Lung microvascular endothelial cell (primary cell): ENCODE measurements at regions not wholly inside any gene's neighbourhood (a gene's known extent, or its start where the extent isn't known, plus 50 kb on each side); places are given as distances from the start of the nearest gene placed in this dataset.

Source experiments
- DNase-seq, 2 donors: peaks; one replicate each; pipeline versions ENCODE4 v3.0.0 to v3.0.0-alpha.2; 2010; ENCODE audit warnings: low read depth in 2 of 2

DNA sequence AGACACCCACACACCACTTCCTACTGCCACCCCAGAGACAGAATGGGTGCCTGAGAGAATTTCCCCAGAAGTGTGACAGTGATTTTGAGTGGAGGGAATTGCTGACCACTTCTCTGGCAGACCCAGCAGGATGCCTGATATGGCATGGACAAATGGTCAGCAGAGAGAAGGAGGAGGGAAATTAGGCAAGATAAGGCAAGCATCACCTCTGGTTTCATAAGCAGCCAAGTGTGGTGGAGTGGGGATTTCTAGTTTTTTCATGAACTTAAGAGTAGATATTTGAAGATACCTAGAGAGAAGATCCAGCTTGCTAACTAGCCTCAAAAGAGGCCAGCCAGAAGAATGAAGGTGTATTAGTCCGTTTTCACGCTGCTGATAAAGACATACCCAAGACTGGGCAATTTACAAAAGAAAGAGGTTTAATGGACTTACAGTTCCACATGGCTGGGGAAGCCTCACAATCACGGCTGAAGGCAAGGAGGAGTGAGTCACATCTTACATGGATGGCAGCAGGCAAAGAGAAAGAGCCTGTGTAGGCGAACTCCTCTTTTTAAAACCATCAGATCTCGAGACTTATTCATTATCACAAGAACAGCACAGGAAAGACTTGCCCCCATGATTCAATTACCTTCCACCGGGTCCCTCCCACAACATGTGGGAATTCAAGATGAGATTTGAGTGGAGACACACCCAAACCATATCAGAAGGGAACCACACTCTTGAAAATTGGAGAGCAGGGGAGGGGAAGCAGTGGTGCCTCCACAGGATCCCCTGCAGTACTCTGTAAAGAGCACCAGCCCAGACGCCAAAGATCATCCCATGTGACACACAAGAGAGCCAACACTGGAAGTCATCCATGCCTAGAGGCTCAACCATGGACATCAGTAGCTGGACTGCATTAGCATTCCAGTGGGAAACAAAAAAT lies 64.2 kb downstream of the RBM43 start:
- no peak for DNase-seq

DNA sequence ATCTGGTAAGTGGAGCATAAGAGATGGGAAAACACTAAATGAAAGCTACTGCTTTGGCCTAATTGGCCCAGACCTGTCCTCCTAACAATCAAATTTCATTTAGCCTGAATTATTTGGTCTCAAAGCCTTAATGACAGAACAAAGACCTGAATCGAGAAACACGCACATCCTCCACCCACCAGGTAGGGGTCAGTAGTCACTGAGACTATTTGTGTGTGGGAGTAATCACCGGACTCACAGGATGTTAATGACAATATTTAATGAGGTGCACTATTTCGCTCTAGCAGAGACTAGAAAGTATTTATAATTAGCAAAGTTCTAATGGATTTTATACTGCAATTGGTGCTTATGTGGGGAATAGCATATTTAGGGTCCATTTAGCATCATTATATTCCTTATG lies 68.1 kb downstream of the RBM43 start:
- no peak for DNase-seq

DNA sequence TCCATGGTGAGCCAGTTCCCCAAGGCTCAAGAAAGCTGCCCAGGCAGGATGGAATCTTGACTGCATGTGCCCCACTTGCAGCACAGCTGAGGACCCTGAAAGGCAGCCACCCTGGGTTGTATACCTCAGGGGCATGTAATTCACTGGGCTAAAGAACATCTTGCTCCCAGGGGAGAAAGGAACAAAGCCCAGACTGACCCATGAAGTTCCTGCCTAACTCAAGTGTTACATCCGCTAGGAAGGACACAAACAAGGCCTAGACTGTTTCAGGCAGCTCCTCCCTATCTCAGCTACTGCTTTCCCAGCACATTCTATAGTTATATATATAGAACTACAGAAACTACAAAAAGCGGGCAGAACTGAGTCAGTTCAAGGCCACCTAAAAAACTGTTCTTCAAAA lies 69.0 kb downstream of the RBM43 start:
- DNase-seq: no peak

DNA sequence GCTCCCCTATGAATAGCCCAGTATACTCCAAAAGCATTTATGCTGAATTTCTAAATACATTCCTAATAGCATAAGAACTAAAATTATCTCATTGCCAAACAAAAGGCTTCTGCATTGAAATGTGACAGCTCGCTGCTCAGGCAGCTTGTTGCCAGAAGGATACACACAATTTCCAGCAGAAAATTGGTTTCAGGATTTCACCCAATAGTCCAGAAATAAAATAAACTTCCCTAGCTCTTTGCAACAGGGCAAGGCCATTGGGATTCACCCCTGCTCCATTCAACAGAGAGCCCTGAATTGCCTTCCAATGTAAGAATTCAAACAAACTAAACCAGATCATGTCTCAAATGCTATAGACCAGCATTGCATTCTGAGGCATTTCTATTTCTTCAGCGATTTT lies 70.7 kb downstream of the RBM43 start:
- no peak for DNase-seq

DNA sequence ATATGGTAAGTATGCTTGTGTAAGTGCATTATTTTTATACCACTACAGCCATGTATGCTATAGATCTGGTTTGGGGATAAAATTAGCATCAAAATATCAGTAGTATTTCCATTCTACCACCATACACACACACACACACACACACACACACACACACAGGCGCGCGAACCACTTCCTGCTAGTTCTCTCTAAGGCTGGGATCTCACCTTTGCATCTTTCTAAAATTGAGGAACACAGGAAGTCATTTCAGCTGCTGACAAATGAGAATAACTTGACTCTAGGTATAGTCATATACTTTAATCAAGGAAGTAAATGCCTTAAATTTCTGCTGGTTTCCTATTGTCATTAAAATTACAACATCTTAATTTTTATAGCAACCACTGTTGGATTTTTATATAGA lies 72.5 kb downstream of the RBM43 start:
- DNase-seq: no peak

DNA sequence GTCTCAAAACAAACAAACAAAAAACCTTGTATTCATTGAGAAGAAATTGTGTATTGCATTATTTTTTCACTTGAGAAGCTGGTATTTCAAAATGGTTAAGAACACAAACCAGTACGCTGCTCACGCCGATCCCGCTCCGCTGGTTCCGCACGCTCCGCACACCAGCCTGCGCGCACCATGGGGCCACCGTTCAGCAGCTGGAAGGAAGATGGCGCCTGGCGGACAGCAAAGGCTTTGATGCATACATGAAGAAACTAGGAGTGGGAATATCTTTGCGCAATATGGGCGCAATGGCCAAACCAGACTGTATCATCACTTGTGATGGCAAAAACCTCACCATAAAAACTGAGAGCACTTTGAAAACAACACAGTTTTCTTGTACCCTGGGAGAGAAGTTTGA lies 75.7 kb downstream of the RBM43 start:
- DNase-seq: no peak

DNA sequence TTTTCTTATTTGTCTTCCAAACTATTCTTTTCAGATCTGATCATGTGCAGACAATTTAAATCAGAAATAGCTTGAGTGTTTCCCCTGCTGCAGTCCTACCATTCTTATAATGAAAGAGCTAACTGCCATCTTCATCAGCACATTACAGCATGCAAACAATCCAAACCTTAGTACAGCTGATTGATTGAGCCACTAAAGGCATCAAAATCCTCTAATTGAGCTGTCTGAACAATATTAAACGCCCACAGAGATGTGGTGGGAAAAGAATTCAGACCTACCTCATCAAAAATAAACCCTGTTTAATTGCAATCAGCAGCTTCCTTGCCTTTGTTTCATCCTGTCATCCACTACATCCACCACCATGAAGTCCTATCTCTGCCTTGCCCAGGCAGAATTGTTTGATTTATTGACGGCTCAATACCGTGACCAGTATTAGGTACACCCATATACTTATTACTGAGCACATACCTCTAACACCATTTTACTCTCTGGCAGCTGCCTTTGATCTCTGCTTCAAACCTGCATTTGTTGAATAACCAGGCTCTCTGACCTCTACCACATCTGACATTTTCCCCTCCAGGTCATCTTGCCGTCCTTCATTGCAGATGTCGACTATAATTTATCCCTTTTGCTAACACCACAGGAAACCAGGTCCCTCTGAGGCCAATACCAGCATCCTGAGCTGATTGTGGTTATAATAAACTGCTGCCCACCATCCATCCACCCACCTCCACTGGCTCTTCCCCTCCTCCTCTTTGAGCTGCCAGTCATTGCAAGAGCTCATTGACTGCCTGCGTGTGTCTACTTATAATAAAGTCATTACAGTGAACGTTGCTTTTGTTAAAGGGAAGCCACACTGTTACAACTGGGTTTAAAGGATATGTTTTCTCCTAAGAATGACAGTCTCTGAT lies 78.5 kb downstream of the RBM43 start:
- no peak for DNase-seq

DNA sequence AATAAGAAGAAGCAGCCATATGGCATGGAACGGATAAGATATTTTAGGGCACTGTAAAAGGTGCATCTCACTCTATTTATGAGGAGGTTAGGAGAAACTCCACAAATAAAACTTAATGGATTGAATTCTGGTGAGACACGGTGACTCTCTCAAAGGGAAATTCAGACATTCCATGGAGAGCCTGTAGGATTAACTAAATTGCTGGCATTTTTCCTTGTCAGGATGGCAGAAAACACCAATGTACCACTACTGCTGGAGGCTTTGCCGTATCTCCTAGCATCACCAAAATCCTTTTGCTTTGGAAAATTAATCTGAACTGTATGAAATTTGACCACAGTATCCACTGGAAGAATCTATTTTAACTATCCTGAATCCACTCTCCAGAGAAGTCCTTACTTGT lies 79.3 kb downstream of the RBM43 start:
- DNase-seq: no peak

DNA sequence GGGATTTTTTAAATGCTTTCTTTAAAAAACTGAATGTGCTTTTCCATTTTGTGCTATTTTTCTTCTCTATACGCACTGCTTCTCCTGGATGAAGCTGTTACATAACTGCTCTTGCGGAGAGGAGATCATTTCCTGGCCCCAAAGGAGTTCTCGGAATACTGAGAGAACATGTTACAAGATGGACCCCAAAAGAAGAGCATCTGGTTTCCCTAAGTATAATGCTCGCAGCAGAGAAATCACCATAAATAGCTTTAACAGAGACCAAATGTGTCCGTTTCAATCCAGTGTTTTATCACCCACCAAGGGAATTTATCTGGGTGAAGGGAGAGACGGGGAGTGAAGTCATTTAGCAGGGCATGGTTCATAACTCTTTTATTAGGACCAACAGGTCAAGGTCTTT lies 80.1 kb downstream of the RBM43 start:
- DNase-seq: no peak

DNA sequence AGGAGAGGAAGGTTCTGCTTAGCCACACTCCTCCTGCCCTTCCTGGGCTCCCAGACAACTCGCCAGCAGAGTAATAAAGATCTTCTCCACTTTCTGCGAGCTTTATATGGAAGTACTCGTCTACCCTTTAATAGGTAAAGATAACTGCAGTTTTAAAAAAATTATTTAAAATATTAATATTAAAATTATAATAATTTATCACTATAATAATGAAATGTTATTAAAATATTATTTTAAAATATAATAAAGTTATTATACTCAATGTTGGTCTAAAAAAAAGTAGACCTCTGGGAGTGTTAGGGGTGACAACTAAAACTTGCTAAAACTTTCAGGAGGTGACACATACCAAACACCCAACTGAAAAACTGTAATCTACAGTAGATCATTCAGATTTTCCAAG lies 81.5 kb downstream of the RBM43 start:
- DNase-seq: no peak

DNA sequence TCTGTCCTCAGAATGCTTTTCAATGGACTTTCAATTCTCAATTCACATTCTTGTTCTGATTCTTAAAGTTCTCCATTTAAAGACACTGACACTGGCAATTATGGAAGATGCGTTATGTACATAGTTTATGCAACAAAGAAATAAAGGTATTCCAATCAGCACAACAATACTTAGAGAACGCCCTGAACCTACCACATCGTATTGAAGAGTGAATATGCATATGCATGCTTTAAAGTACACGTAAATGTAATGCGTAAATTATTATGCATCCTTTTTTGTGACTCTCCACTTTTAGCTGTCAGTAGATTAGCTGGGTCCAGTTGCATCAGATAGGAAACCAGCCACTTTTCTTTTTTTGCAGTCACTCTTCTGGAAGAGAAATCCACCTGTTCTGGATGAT lies 83.5 kb downstream of the RBM43 start:
- DNase-seq: no peak

DNA sequence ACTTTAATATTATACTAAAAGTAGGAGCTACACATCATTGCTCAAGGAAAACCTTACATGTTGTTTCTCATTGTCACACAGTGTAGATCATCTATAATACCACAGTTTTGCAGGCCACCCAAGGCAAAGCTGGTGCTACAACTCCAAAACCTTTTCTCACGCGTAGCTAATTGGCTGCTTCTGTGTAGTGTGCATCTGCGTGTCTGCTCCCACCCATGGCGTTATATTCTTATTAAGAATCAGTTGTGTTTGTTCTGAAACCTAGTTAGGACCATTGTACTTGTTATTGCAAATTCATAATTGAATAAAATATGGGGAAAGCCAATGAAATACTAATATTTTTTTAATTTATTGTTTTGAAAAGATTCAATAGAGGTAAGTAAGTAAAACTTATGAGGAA lies 83.9 kb downstream of the RBM43 start:
- no peak for DNase-seq

DNA sequence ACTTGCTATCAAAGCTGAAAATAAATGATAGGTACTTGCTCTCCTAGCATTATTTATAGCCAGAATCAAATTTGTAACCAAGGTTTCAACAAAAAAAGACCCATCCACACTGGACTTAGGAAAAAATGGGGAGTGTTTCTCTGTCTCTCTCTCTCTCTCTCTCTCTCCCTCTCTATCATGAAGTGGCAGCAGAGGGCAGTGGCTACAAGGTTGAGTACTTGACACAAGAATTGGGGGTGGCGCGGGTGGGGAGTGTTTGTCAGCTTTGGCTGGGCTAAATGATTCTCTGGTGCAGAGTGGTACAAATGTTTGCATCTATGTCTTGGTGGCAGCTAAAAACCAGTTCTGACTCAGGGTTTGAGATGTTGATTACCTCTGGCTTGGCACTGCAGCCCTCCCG lies 85.0 kb downstream of the RBM43 start:
- DNase-seq: no peak

DNA sequence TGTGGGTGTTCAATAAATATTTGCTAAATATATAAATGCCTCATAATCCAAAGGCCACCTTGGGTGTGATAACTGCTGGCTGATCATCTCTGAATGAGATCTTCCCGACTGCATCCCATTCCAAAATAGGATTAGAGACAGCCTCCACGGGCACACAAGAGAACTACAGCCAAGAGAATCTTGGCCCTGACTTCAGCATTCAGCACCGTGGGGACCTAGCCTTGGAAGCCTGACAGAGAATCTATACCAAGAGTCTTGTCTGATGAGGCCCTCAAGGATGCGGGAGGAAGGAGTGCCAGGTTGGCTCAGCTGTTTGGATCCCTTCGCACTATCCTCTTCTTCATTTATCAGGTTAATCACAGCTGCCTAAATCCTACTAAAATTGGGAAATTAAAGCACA lies 85.8 kb downstream of the RBM43 start:
- DNase-seq: no peak

DNA sequence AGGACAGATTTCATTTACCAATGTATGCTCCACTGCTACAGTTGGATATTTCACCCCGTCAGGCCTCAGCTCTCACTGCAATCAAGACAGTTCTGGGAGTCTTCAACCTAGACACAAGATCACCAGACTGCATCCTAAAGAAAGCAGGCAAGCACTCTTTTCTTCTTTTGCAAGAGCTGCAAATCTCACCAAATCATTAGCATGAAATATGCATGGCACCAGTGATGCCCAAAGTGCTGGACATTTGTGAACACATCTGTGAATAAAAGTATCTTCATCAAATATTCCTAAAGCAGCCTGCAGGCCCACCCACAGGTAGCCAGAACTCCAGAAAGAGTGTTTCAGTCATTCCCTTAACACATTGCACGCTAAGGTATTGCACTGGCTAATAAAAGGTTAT lies 87.5 kb downstream of the RBM43 start:
- DNase-seq: no peak

DNA sequence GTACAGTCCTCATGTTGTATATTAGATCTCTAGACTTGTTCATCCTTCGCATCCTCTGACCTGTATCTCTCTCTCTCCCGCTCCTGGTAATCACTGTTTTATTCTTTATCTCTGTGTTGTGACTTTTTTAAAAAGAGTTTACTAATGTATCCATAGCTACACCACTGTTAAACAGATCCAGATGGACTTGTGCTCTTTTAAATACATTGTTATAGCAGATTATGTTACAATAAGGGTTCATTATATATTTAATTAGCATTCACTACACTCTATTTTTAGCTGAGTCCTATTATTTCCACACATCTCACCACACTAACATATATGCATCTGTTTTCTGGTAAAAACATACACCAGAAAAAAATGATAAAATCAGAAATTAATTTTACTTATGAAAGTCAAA lies 90.5 kb downstream of the RBM43 start:
- DNase-seq: no peak

DNA sequence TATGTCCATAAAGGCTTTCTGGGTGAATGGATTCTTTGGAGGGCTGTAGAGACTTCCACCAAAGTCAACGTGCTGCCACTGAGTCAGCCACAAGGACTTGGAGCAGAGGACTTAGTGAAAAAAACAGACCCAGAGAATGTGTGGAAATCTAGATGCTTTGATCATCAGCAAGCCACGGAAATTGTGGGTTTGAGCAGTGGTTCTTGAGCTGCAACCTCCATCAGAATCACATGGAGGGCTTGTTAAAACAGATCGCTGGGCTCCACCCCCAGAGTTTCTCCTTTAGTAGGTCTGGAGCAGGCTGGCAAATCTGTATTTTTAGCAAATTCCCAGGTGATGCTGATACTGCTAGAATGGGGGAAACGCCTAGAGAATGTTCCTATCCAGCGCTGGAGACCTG lies 95.3 kb downstream of the RBM43 start:
- no peak for DNase-seq

DNA sequence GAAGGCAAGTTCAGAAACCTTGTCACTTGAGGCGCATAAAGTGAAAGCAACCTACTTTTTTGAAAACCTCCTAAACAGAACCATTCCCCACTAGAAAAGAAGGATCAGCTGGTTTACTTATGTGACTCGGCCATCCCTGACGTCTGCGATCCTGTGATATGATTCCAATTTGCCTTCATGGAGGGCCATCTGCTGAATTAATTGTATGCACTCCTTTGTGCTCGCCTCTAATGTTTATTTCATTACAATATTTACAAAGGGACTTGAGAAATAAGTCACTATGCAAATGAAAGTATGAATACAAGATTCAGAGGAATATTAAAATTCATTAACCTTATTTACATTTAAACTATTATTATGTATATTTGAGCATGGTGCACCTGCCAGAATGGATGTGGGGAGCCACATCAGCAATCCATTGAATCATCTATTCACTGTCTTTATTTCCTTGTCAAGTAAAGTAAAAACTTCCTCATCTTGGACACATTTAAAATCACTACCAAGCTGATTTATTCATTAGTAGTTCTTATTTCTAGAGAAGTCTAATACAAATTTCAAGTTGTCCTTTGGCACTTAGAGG lies 96.5 kb downstream of the RBM43 start:
- no peak for DNase-seq

DNA sequence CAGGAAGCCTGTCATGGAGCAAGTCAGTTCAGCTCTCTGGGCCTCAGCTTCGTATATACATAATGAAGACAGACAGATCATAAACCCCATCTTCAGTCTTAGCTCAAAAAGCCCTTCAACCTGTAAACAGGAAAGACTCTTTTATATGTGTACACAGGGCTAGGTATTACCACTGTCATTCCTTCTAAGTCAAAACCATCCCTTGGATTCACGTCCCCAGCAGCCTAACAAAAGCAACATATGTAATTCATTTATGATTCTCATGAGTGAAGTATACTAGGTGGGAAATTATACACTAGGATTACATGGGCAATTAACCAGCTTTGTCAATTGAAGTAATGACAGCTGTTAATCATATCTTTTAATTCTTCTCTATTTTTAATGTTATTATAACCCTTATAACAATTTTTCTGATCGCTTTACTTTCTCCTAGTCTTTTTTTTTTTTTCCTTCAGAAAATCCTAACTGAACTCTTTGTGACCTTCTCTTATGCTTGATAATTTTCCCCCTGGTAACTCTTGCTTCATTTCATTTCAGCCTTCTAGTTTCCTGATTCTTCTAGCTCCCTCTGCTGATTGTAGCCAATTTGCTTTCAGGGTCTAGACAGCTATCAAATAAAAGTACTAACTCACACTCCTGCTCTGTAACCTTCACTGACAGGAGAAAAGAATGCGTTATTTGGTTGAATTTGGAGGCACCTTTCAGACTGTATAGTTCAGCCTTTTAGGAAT lies 99.7 kb downstream of the RBM43 start:
- no peak for DNase-seq

DNA sequence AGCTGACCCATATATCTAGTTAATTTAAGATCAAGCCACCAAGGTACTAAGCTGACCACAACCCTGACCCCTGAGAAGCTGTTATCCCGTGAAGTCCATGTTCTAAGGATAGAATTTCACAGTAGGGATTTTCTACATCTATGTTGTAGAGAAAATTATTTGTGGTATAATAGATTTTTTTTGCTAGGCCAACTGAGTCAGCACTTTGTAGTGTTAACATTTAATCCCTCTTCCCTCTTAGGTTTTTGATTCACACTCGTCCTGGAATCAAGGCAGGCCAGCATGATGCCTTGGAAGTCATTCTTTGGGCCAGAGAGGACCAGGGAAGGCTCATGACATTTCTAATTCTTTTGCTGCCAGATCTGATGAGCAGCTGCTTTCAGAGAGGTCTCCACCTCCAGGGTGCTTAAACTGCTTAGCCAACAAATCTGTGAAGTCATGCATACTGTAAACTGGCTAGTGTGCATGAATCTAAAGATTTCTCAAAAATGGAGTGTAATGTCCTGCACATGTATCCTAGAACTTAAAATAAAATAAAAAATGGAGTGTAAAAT lies 102.5 kb downstream of the RBM43 start:
- DNase-seq: no peak

DNA sequence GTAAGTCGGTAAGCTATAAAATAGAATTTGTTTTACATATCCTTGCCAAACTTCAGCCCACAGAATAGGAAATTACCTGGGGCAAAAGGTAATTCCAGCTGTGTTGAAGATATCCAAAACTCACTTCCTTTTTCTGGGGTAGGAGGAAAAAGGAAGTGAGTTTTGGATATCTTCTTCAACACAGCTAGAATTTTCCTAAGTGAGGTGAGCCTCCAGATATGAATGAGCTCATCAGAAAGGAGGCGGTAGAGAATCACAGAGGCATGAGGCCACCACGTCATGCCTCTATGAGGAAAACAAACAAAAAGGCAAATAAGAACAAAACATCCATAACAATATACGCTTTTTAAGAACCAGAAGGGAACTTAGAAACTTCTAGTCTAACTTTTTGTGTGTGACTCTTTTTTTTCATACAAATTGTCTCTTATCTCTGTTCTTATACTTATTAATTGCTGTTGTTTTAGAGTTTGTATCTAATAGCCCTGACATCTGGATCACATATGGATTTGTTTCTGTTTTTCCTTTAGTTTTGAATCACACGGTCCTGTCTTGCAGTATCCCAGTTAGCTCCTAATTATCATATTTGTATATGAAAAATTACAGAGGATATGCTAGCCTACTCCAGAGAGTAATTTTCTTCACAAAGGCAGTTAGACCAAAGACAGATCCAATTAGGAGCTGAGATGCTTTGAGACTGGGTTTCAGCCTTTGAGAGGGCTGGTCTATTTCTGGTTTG lies 104.5 kb downstream of the RBM43 start:
- DNase-seq: no peak
